GM12878 (cell line): ENCODE measurements at regions not wholly inside any gene's neighbourhood (a gene's known extent, or its start where the extent isn't known, plus 50 kb on each side); places are given as distances from the start of the nearest gene placed in this dataset.

Source experiments
- ATAC-seq: fragments of 200-7000 bp; cut with Tn5 transposase; 3 replicates; pipeline ENCODE4 v1.9.1; 2020; ENCODE audit warnings: mild to moderate bottlenecking, moderate library complexity
- BruUV-seq: library from RNA; stranded (reverse); fragments of 400-500 nt; replicated peaks from 2 replicates; lab custom pipeline; 2021; lab: Mats Ljungman, UMichigan
- CTCF ChIA-PET: fragments of 300-600 bp; sonication (Branson Sonifier 250); formaldehyde crosslinking; extraction: SDS; loops from one replicate; lab custom pipeline; 2021; ENCODE audit warnings: inconsistent platforms; lab: Yijun Ruan, JAX
- POLR2A ChIA-PET: fragments of 350-600 bp; formaldehyde crosslinking; extraction: SDS; loops from one replicate; lab custom pipeline; 2021; ENCODE audit warnings: inconsistent platforms; lab: Charles Lee
- RAD21 ChIA-PET: fragments of 300-600 bp; sonication (Branson Sonifier 250); formaldehyde crosslinking; loops from one replicate; lab custom pipeline; 2023; ENCODE audit warnings: antibody characterized with exemption; ENCODE audit not compliant: unreplicated experiment; lab: Charles Lee
- SMC1A ChIA-PET: fragments of 300-600 bp; sonication (Branson Sonifier 250); formaldehyde crosslinking; loops from one replicate; lab custom pipeline; 2023; ENCODE audit not compliant: unreplicated experiment, uncharacterized antibody; lab: Charles Lee
- DNase-seq: peaks from one replicate; pipeline ENCODE4 v3.0.0-alpha.2; 2011; ENCODE audit warnings: low read depth, low spot score
- FAIRE-seq: peaks from 3 replicates; lab custom pipeline; 2011; peaks lifted over from hg19 to GRCh38; lab: Jason Lieb, UNC
- H2AFZ ChIP-seq: 2 replicates; pipeline ENCODE4 v1.6.0; 2011; ENCODE audit warnings: low read depth, low read length, control low read depth; ENCODE audit not compliant: control insufficient read depth
- H3K27ac ChIP-seq: 2 replicates; pipeline ENCODE4 v1.5.1; 2011; ENCODE audit warnings: control low read depth; ENCODE audit not compliant: control insufficient read depth, insufficient read depth
- H3K27me3 ChIP-seq, 2 experiments: replicated peaks in 1 of 2; 2 replicates each; pipeline versions ENCODE4 v1.6.0 to v1.6.1; 2011; ENCODE audit warnings: low read length in 1 of 2; ENCODE audit not compliant: control insufficient read depth in 2 of 2, insufficient read depth in 2 of 2
- H3K36me3 ChIP-seq, 2 experiments: 2 replicates each; pipeline ENCODE4 v1.5.1; 2011; ENCODE audit warnings: low read length in 1 of 2; ENCODE audit not compliant: control insufficient read depth in 2 of 2, insufficient read depth in 2 of 2
- H3K4me1 ChIP-seq: 2 replicates; pipeline ENCODE4 v1.6.1; 2011; ENCODE audit warnings: mild to moderate bottlenecking, low read length, moderate library complexity, mixed read lengths; ENCODE audit not compliant: control insufficient read depth, insufficient read depth
- H3K4me2 ChIP-seq: 2 replicates; pipeline ENCODE4 v1.6.0; 2011; ENCODE audit warnings: control low read depth; ENCODE audit not compliant: control insufficient read depth, insufficient read depth
- H3K4me3 ChIP-seq: fragments of 200-600 bp; sonication (generic); 2 replicates; pipeline ENCODE4 v1.5.1; 2016
- H3K79me2 ChIP-seq: 2 replicates; pipeline ENCODE4 v1.6.0; 2011; ENCODE audit warnings: low read length; ENCODE audit not compliant: control insufficient read depth, insufficient read depth
- H3K9ac ChIP-seq: 2 replicates; pipeline ENCODE4 v1.8.0; 2011; ENCODE audit warnings: low read length, control low read depth, mixed read lengths; ENCODE audit not compliant: control insufficient read depth, insufficient read depth
- H3K9me3 ChIP-seq: replicated peaks from 3 replicates; pipeline ENCODE4 v1.5.1; 2011; ENCODE audit warnings: mild to moderate bottlenecking, low read length; ENCODE audit not compliant: control insufficient read depth, insufficient read depth
- H4K20me1 ChIP-seq: 2 replicates; pipeline ENCODE4 v1.6.0; 2011; ENCODE audit not compliant: control insufficient read depth, insufficient read depth
- CHD1 ChIP-seq: IDR thresholded peaks from 2 replicates; pipeline ENCODE4 v1.6.1; 2012; ENCODE audit warnings: low read depth, low read length, improper control_type of control experiment
- CHD2 ChIP-seq: IDR thresholded peaks from 2 replicates; pipeline ENCODE4 v1.6.1; 2011; ENCODE audit warnings: low read depth, low read length, improper control_type of control experiment, borderline replicate concordance
- EED ChIP-seq: sonication (generic); IDR thresholded peaks from 2 replicates; pipeline ENCODE4 v1.6.1; 2016; ENCODE audit warnings: antibody characterized with exemption, low read depth
- EP300 ChIP-seq, 2 experiments: fragments of 150-350 bp in 1 of 2; IDR thresholded peaks; 2 replicates each; pipeline ENCODE4 v1.6.1; 2011 to 2012; ENCODE audit warnings: low read depth in 2 of 2, low read length in 2 of 2, borderline replicate concordance in 1 of 2, improper control_type of control experiment in 1 of 2, inconsistent platforms in 1 of 2; ENCODE audit not compliant: control insufficient read depth in 1 of 2
- JUND ChIP-seq: IDR thresholded peaks from 2 replicates; pipeline ENCODE4 v1.6.1; 2012; ENCODE audit warnings: low read depth, mild to moderate bottlenecking, low read length, improper control_type of control experiment, moderate library complexity
- MTA2 ChIP-seq: fragments of 450-650 bp; IDR thresholded peaks from 2 replicates; pipeline ENCODE4 v1.6.1; 2016; ENCODE audit warnings: low read depth, mild to moderate bottlenecking, moderate library complexity
- NFYA ChIP-seq: IDR thresholded peaks from 2 replicates; pipeline ENCODE4 v1.6.1; 2011; ENCODE audit warnings: low read depth, mild to moderate bottlenecking, low read length, improper control_type of control experiment, borderline replicate concordance
- NRF1 ChIP-seq: conservative IDR thresholded peaks from 2 replicates; pipeline ENCODE4 v1.6.1; 2011; ENCODE audit warnings: mild to moderate bottlenecking, low read depth, low read length, improper control_type of control experiment
- SP1 ChIP-seq: IDR thresholded peaks from one replicate; pipeline ENCODE4 v1.6.1; 2011; ENCODE audit warnings: low read depth, low read length
- SPI1 ChIP-seq: IDR thresholded peaks from 2 replicates; pipeline ENCODE4 v1.6.1; 2011; ENCODE audit warnings: low read depth, mild to moderate bottlenecking, low read length, moderate library complexity, borderline replicate concordance; ENCODE audit not compliant: insufficient read depth
- WGBS: methylation state at CpG from one replicate; pipeline ENCODE4 v1.1.6; 2016; ENCODE audit warnings: low lambda C conversion rate; ENCODE audit not compliant: insufficient replicate concordance, insufficient coverage; ENCODE audit errors: missing lambda C conversion rate; 5-methylcytosine and 5-hydroxymethylcytosine counted together
- in situ Hi-C: fragments of 300-500 bp; cut with MboI; formaldehyde crosslinking; loops from 9 replicates; pipeline ENCODE4 v1.14.3; 2018; ENCODE audit warnings: mixed read lengths
- intact Hi-C: fragments of 100-400 bp; cut with micrococcal nuclease; formaldehyde crosslinking; loops from one replicate; pipeline ENCODE4 v1.14.2; 2022; ENCODE audit not compliant: unreplicated experiment
- TF ChIP-seq, protein P1 (sequence below): fragments of 450-650 bp; formaldehyde crosslinking; IDR thresholded peaks from 2 replicates; pipeline ENCODE4 v1.4.0; 2022; ENCODE audit warnings: mild to moderate bottlenecking, moderate library complexity

DNA sequence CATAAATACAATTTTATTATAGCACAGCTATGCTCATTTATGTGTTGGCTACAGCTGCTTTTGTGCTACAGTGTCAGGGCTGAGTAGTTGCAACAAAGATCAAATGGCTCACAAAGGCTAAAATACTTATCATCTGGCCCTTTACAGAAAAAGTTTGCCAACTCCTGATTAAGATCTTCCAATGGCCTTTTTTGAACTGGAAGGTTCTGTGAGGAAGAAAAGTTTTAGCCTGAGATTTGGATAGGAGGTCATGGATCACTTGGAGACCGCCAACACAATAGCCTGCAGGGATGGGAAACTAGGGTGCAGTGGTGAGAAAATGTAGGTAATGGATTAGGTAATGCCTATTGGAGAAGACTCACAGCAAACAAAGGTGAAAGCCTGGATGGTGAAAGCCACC lies 169.8 kb downstream of the NOC3L start:
- Histone ChIP-seq H3K9ac (no peak overlapping the region), H3K4me3 (no peak overlapping the region), H3K4me1 (no peaks in the 10 kb centered on the region), H3K36me3 (no peaks in the 10 kb centered on the region), H3K9me3 (no peaks in the 10 kb centered on the region), H4K20me1 (no peaks in the 10 kb centered on the region), H3K79me2 (no peaks in the 10 kb centered on the region), H3K27me3 (no peaks in the 10 kb centered on the region), H3K27ac (no peak overlapping the region), H3K4me2 (no peak overlapping the region), H2AFZ (no peak overlapping the region)
- TF ChIP-seq EED (no peak), CHD2 (no peak), NFYA (no peak), JUND (no peak), NRF1 (no peak), CHD1 (no peak), SP1 (no peak), SPI1 (no peak), EP300 (IDR thresholded peaks at IDR 0.05; ENCODE audit: borderline replicate concordance in 1 of 2, control insufficient read depth in 1 of 2, low read depth in 2 of 2, low read length in 2 of 2) (no peak), MTA2 (no peak)
- TF ChIP-seq, protein P1, sequence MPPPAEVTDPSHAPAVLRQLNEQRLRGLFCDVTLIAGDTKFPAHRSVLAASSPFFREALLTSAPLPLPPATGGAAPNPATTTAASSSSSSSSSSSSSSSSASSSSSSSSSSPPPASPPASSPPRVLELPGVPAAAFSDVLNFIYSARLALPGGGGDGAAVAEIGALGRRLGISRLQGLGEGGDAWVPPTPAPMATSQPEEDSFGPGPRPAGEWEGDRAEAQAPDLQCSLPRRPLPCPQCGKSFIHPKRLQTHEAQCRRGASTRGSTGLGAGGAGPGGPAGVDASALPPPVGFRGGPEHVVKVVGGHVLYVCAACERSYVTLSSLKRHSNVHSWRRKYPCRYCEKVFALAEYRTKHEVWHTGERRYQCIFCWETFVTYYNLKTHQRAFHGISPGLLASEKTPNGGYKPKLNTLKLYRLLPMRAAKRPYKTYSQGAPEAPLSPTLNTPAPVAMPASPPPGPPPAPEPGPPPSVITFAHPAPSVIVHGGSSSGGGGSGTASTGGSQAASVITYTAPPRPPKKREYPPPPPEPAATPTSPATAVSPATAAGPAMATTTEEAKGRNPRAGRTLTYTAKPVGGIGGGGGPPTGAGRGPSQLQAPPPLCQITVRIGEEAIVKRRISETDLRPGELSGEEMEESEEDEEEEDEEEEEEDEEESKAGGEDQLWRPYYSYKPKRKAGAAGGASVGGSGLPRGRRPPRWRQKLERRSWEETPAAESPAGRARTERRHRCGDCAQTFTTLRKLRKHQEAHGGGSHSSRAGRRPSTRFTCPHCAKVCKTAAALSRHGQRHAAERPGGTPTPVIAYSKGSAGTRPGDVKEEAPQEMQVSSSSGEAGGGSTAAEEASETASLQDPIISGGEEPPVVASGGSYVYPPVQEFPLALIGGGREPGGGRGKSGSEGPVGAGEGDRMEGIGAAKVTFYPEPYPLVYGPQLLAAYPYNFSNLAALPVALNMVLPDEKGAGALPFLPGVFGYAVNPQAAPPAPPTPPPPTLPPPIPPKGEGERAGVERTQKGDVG (CRISPR knock-in tag), result no peak
- ChIA-PET SMC1A (no interaction called here), POLR2A (no interaction called here), CTCF (no interaction called here), RAD21 (no interaction called here)
- in situ Hi-C loops (no loop called here), intact Hi-C loops (no loop called here)
- ATAC-seq, result no peak
- no TSS peak for BruUV-seq
- WGBS, result 33% methylated on average over 1 of the region's 1 CpG
- no peak for DNase-seq
- no peak for FAIRE-seq
